ENCODE measurements at regions not wholly inside any gene's neighbourhood (a gene's known extent, or its start where the extent isn't known, plus 50 kb on each side); places are given as distances from the start of the nearest gene placed in this dataset.

DNA sequence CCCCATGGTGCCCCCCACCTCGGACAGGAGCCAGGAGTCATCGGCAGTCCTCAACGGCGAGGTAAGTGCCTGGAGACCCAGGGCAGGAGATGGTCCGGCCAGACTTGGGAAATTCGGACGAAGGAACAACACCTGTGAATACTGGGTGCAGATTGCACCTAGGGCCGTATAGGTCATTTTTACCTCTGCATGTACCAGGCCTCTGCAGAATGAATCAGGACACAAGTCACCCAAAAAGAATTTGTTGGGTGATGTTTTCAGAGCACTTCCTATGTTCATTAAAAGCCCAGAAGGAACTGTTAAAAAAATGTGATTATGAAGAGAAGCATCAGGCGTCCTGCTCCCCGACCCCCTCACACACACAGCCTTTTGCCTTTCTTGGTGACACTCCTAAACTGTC is 93.9 kb downstream of the C11orf91 start:
- Mint-ChIP-seq H3K27ac (no peak overlapping the region), H3K9me3 (no peaks in the 10 kb centered on the region), H3K4me3 (ENCODE audit: low read depth) (no peak overlapping the region), H3K27me3 (ENCODE audit: low read depth) (peaks cover 14% of the 10 kb centered on the region), H3K4me1 (ENCODE audit: low read depth) (no peaks in the 10 kb centered on the region), H3K36me3 (ENCODE audit: low read depth) (no peaks in the 10 kb centered on the region)
- intact Hi-C loops (cut with micrococcal nuclease) = no loop called here
- no peak for DNase-seq (ENCODE audit: low spot score)

DNA sequence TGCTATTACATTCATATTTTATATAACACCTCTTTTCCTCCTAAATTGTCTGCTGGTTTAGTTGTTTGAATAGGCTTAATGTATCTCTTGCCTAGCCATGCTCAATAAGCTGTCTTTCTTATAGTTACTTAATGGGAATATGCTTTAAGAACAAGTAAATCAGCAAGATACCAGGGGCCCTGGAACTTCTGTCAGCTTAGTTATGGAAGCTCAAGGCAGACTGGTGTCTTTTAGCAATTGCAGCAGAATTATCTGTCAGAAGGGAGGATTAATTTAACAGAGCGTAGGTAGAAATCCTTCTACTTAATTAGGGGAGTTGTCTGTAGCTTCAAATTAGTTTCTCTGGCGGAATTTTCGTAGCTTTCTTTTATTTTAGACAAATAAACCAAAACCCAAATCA is 94.9 kb downstream of the C11orf91 start:
- no peaks in the 10 kb centered on the region for H3K9me3 Mint-ChIP-seq

DNA sequence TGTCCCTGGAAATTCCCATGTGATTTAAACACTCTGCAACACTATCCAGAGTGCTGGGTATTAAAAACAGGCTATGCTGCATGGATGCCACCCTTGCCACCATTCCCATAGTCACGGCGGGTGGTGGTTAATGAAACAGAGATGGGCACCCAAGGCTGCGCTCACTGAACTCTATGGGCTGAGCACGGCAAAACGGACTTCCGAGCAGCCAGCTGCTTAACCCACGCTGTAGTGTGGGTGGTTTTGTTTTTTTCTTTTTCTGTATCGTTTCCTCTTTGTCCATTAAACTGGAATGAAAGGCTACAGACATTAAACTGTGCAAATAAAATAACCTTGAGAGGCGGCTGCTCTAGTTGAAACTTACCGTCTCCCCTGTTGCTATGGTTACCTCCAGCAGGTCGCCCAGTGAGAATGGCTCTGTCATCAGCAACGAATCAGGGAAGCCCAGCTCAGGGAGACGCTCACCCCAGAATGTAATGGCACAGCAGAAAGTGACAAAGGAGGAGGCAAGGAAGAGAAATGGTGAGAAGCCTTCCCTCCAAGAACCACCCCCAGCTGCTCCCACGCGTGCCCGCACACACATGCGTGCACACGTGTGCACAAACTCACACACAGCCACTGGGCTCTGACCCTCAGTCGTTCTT is 102.1 kb downstream of the C11orf91 start:
- Mint-ChIP-seq H3K36me3 (ENCODE audit: low read depth) (no peaks in the 10 kb centered on the region), H3K4me3 (ENCODE audit: low read depth) (no peak overlapping the region), H3K27me3 (ENCODE audit: low read depth) (peaks cover 6% of the 10 kb centered on the region), H3K9me3 (no peaks in the 10 kb centered on the region), H3K27ac (no peak overlapping the region), H3K4me1 (ENCODE audit: low read depth) (no peaks in the 10 kb centered on the region)
- DNase-seq (ENCODE audit: low spot score) = no peak
- intact Hi-C loops (cut with micrococcal nuclease) = no loop called here

More for the DNA sequence above, 94.9 kb downstream of the C11orf91 start:
- no peak for DNase-seq (ENCODE audit: low spot score)
- H3K27me3 Mint-ChIP-seq (ENCODE audit: low read depth) = peaks cover 17% of the 10 kb centered on the region
- intact Hi-C loops (cut with micrococcal nuclease) = no loop called here
- no peak overlapping the region for H3K27ac Mint-ChIP-seq
- H3K36me3 Mint-ChIP-seq (ENCODE audit: low read depth) = no peaks in the 10 kb centered on the region
- no peak overlapping the region for H3K4me3 Mint-ChIP-seq (ENCODE audit: low read depth)
- no peaks in the 10 kb centered on the region for H3K4me1 Mint-ChIP-seq (ENCODE audit: low read depth)

DNA sequence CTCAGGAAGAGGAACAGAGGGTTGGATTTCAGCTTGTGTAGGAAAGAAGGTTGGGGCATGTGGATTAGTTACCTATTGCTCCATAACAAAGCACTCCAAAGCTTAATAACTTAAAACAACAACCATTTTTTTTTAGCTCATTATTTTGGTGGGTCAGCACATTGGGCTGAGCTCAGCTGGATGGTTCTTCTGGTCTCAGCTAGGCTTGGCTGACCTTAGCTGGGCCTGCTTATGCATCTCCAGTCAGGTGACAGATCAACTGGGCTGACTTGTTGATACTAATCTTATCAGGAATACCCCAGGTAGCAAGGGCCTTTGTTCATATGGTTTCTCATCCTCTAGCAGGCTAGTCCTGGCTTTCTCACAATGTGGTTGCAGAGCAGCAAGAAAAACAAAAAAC is 106.4 kb downstream of the C11orf91 start:
- intact Hi-C loops (cut with micrococcal nuclease) = no loop called here
- Mint-ChIP-seq H3K4me1 (ENCODE audit: low read depth) (no peaks in the 10 kb centered on the region), H3K27me3 (ENCODE audit: low read depth) (no peaks in the 10 kb centered on the region), H3K4me3 (ENCODE audit: low read depth) (no peak overlapping the region), H3K36me3 (ENCODE audit: low read depth) (no peaks in the 10 kb centered on the region), H3K27ac (no peak overlapping the region), H3K9me3 (no peaks in the 10 kb centered on the region)
- no peak for DNase-seq (ENCODE audit: low spot score)

DNA sequence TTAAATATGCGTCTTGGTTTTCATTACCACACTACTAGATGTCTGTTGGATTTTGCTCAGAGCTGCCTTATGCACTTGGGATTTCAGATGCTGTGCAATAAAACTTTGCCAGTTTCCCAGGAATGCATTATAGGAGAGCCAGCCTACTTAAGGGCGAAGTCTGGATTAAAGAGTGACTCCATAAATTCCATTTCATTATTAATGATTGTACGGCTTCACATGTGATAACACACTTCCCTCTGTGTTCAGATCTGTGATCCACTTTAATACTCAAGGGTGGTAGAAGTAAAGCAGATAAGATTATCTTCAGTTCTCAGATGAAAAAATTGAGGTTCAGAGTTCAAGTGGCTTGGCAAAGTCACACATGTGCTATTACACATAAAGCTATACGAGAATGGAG is 110.2 kb downstream of the C11orf91 start:
- intact Hi-C loops (cut with micrococcal nuclease) = no loop called here
- H3K4me1 Mint-ChIP-seq (ENCODE audit: low read depth) = no peaks in the 10 kb centered on the region
- H3K27ac Mint-ChIP-seq = no peak overlapping the region
- H3K36me3 Mint-ChIP-seq (ENCODE audit: low read depth) = no peaks in the 10 kb centered on the region
- no peaks in the 10 kb centered on the region for H3K9me3 Mint-ChIP-seq
- H3K27me3 Mint-ChIP-seq (ENCODE audit: low read depth) = no peaks in the 10 kb centered on the region
- no peak for DNase-seq (ENCODE audit: low spot score)
- no peak overlapping the region for H3K4me3 Mint-ChIP-seq (ENCODE audit: low read depth)

DNA sequence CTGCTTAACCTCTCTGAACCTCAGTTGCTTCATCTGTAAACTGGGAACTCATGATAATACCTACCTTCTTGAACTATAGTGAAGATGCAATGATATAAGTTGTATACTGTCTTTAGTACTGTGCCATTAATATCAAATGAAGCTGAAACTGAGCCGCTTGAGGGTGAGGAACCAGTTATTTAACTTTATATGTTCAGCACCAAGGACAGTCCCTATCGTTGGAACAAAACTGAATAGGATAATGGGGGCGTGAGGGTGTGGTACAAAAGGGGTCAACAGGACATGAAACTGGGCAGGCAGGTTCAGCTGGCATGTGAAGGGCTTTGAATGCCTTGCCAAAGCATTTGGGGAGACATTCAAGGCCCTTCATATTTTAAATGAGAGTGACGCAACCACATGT is 112.6 kb downstream of the C11orf91 start:
- DNase-seq (ENCODE audit: low spot score) = no peak
- no peaks in the 10 kb centered on the region for H3K4me1 Mint-ChIP-seq (ENCODE audit: low read depth)
- no peaks in the 10 kb centered on the region for H3K9me3 Mint-ChIP-seq
- no peaks in the 10 kb centered on the region for H3K27me3 Mint-ChIP-seq (ENCODE audit: low read depth)
- no peak overlapping the region for H3K4me3 Mint-ChIP-seq (ENCODE audit: low read depth)
- intact Hi-C loops (cut with micrococcal nuclease) = no loop called here
- no peaks in the 10 kb centered on the region for H3K36me3 Mint-ChIP-seq (ENCODE audit: low read depth)
- H3K27ac Mint-ChIP-seq = no peak overlapping the region

DNA sequence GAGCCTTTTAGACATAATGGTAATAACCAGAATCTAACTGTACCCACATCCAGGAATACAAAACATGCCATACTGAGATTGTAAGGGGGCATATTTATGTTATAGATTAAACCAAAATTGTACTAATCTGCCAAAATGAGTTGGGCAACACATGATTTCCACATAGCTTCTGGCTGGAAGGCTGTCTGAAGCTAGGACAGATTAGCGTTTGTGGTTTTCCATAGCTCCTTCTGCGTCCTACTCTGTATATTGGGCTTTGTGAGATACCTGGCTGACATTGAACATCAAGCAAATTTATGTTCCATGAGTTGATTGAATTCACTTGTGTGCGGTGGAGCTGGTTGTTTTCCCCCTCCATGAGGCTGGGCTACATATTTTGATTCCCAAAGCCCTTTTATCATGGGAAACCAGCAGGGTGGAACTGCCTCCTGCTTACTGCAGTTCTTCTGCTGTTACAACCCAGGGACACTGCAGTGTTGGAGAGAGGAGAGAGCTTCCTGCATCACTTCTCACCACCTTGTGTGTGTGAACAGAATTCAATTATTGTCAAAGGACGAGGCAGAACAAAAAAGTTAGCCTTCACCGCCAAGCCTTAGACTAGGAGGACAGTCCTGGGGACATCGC is 114.9 kb downstream of the C11orf91 start:
- intact Hi-C loops (cut with micrococcal nuclease) = no loop called here
- no peak for DNase-seq (ENCODE audit: low spot score)
- no peak overlapping the region for H3K27ac Mint-ChIP-seq
- H3K4me3 Mint-ChIP-seq (ENCODE audit: low read depth) = no peak overlapping the region
- no peaks in the 10 kb centered on the region for H3K36me3 Mint-ChIP-seq (ENCODE audit: low read depth)
- H3K9me3 Mint-ChIP-seq = no peaks in the 10 kb centered on the region
- no peaks in the 10 kb centered on the region for H3K27me3 Mint-ChIP-seq (ENCODE audit: low read depth)
- H3K4me1 Mint-ChIP-seq (ENCODE audit: low read depth) = no peaks in the 10 kb centered on the region

DNA sequence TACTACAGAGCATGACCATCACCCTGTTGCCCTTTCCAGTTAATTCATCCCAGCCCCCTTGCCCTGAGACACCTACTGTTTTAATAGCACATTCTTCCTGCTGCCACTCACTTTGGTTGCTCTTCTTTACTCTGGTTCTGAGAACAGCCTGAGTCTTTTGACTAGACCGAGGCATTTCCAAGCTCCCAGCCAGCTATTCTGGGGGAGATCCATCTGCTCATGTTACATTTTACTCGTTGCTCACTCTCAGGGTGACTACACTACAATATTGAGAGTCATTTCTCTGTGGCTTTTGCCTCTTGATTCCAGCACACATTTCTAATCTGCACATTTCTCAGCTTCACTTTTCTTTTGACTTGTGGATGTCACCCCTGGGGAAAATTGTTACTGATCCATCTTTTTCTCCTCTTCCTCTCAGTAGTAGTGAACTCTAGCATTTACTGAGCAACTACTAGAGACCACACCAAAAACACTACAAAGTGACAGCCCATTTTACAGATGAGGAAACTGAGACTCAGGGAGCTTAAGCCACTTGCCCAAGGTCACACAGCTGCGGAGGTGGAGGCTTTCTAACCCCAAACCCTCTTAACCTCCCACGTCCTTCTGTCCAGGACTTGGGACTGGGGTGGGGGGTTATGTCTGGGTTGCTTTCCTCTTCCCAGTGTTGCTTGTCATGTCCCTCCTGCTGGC is 117.8 kb downstream of the C11orf91 start:
- Mint-ChIP-seq H3K4me3 (ENCODE audit: low read depth) (no peak overlapping the region), H3K9me3 (no peaks in the 10 kb centered on the region), H3K4me1 (ENCODE audit: low read depth) (no peaks in the 10 kb centered on the region), H3K36me3 (ENCODE audit: low read depth) (no peaks in the 10 kb centered on the region), H3K27ac (no peak overlapping the region), H3K27me3 (ENCODE audit: low read depth) (no peaks in the 10 kb centered on the region)
- no peak for DNase-seq (ENCODE audit: low spot score)
- intact Hi-C loops (cut with micrococcal nuclease) = no loop called here

DNA sequence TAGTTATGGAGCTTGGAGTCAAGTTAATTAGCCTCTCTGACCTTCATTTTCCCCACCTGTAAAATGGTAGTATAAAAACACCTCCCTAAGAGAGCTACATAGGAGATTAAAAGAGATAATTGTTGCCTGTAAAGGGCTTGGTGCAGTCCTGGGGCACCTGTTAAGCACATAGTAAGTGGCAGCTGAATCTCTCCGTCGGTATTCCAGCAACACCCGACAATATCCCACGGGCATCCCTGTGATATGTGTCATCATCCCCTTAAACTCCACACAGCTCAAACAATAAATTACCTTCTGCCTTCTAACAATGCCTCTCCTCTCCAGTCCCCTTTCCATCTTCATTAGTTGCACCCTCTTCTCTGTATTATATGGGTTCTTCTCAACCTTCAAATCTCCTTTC is 121.5 kb downstream of the C11orf91 start:
- intact Hi-C loops (cut with micrococcal nuclease) = no loop called here
- Mint-ChIP-seq H3K27ac (no peak overlapping the region), H3K4me1 (ENCODE audit: low read depth) (no peaks in the 10 kb centered on the region), H3K27me3 (ENCODE audit: low read depth) (no peaks in the 10 kb centered on the region), H3K9me3 (no peaks in the 10 kb centered on the region), H3K4me3 (ENCODE audit: low read depth) (no peak overlapping the region), H3K36me3 (ENCODE audit: low read depth) (no peaks in the 10 kb centered on the region)
- DNase-seq (ENCODE audit: low spot score) = no peak

DNA sequence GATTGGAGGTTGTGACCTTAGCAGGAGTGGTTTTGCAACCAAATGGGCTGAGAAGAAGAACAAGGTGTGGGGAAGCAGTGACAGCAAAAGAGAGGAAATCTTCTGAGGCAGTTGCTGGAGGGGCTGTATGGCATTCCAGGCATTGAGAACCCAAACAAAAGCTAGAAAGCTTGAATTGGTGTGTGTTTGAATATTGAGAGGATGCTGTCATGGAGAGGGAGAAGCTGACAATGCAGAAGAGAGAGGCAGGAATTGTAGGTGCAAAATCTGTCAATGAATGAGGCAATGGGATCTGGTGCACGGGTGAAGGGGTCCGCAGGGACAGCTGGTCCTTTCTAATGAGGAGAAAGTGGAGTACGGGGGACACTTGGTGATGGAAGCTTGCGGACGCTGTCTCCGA is 123.4 kb downstream of the C11orf91 start:
- Mint-ChIP-seq H3K4me3 (ENCODE audit: low read depth) (no peak overlapping the region), H3K9me3 (no peaks in the 10 kb centered on the region)
- no peak for DNase-seq (ENCODE audit: low spot score)

DNA sequence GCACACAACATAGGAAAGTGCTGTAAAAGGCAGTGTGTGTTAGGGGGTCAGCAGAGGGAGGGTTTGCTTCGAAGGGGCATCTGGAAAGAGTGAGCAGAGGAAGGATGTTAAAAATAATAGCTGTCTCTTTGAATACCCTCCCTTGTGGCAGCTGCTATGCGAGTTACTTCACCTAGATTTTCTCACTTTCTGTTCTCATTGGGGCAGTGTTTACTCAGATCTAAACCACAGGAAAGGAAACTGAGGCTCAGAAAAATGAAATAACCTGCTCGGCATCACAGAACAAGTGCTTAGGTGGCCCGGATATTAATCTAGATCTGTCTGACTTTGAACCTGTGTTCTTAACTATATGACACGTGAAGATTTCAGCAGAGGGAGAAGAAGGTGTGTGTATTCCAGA is 125.3 kb downstream of the C11orf91 start:
- H3K27ac Mint-ChIP-seq = no peak overlapping the region
- no peak for DNase-seq (ENCODE audit: low spot score)
- no peaks in the 10 kb centered on the region for H3K9me3 Mint-ChIP-seq
- no peaks in the 10 kb centered on the region for H3K4me1 Mint-ChIP-seq (ENCODE audit: low read depth)
- intact Hi-C loops (cut with micrococcal nuclease) = no loop called here
- no peaks in the 10 kb centered on the region for H3K27me3 Mint-ChIP-seq (ENCODE audit: low read depth)
- no peak overlapping the region for H3K4me3 Mint-ChIP-seq (ENCODE audit: low read depth)
- no peaks in the 10 kb centered on the region for H3K36me3 Mint-ChIP-seq (ENCODE audit: low read depth)

More for the DNA sequence above, 123.4 kb downstream of the C11orf91 start:
- H3K27ac Mint-ChIP-seq = no peak overlapping the region
- H3K36me3 Mint-ChIP-seq (ENCODE audit: low read depth) = no peaks in the 10 kb centered on the region
- no peaks in the 10 kb centered on the region for H3K27me3 Mint-ChIP-seq (ENCODE audit: low read depth)
- H3K4me1 Mint-ChIP-seq (ENCODE audit: low read depth) = no peaks in the 10 kb centered on the region
- intact Hi-C loops (cut with micrococcal nuclease) = no loop called here

DNA sequence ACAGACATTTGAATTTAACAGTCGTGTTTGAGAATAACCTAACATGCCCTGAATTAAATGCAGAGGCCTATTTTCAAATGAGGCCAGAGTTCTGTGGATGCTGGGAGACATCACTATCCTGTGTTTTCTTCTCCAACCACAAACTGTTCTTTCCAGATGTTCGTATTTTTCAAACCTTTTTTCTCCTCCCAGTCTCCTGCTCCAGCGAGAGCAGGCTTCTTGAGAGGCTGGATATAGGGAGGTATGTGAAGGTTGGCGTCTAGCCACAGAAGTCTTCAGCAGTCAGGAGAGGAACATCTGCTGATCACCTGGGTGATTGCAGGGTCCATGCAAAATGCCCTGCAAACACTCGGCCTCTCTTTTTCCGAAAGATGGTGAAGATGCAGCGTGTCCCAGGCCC is 126.3 kb downstream of the C11orf91 start:
- Mint-ChIP-seq H3K4me3 (ENCODE audit: low read depth) (no peak overlapping the region), H3K9me3 (no peaks in the 10 kb centered on the region), H3K36me3 (ENCODE audit: low read depth) (no peaks in the 10 kb centered on the region), H3K27me3 (ENCODE audit: low read depth) (no peaks in the 10 kb centered on the region), H3K27ac (no peak overlapping the region), H3K4me1 (ENCODE audit: low read depth) (no peaks in the 10 kb centered on the region)
- no peak for DNase-seq (ENCODE audit: low spot score)
- intact Hi-C loops (cut with micrococcal nuclease) = no loop called here

DNA sequence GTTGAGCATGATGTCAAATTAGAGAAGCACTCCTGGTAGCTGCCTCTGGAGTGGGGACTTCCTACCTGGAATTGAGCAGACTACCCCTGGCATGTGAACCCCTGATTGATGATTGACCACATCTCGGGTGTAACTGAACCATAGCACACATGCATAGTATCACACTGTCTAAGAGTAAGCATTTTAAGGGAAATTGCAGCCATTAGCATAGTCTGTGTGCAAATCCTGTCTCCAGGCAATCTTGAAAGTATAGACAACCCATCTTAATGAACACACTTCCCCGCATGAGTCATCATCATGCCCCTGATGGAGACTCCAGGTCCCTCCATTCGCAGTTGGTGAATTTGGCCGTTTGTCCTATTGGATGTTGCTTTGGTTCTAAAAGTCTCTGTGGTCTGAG is 131.3 kb downstream of the C11orf91 start:
- no peaks in the 10 kb centered on the region for H3K9me3 Mint-ChIP-seq
- H3K27me3 Mint-ChIP-seq (ENCODE audit: low read depth) = peaks cover 2% of the 10 kb centered on the region
- H3K27ac Mint-ChIP-seq = no peak overlapping the region
- H3K36me3 Mint-ChIP-seq (ENCODE audit: low read depth) = no peaks in the 10 kb centered on the region
- no peak overlapping the region for H3K4me3 Mint-ChIP-seq (ENCODE audit: low read depth)
- H3K4me1 Mint-ChIP-seq (ENCODE audit: low read depth) = no peaks in the 10 kb centered on the region
- DNase-seq (ENCODE audit: low spot score) = no peak
- intact Hi-C loops (cut with micrococcal nuclease) = no loop called here
